OCI-LY1 (cell line): ENCODE measurements at regions not wholly inside any gene's neighbourhood (a gene's known extent, or its start where the extent isn't known, plus 50 kb on each side); places are given as distances from the start of the nearest gene placed in this dataset.

ENCODE experiments used
- EZH2 ChIP-seq: fragments of 200-600 bp; sonication (generic), shearing (Covaris generic); IDR thresholded peaks from 2 replicates; pipeline ENCODE4 v1.8.0; 2017; ENCODE audit warnings: borderline replicate concordance, mixed run types, mild to moderate bottlenecking, antibody characterized with exemption, low read length, moderate library complexity, mixed read lengths
- TF ChIP-seq, protein P1 (sequence below): fragments of 200-600 bp; sonication (generic), shearing (Covaris generic); IDR thresholded peaks from 2 replicates; pipeline ENCODE4 v1.5.1; 2017; ENCODE audit warnings: mild to moderate bottlenecking, antibody characterized with exemption, low read length, moderate library complexity, mixed read lengths

DNA sequence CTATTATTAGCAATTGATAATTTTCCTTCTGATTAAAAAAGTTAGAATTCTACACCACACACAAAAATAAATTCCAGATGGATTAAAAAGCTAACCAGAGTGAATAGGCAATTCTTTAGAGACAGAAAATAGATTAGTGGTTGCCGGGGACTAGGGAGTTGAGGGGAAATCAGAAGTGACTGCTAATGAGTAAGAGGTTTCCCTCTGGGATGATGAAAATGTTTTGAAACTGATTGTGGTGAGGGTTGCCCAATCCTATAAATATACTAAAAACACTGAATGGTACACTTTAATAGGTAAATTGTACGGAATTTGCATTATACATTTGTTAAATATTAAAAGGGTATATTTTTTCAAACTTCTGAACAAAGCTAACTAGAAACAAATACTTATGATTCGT, 214.9 kb downstream of the GPAM start:
- TF ChIP-seq, protein P1, sequence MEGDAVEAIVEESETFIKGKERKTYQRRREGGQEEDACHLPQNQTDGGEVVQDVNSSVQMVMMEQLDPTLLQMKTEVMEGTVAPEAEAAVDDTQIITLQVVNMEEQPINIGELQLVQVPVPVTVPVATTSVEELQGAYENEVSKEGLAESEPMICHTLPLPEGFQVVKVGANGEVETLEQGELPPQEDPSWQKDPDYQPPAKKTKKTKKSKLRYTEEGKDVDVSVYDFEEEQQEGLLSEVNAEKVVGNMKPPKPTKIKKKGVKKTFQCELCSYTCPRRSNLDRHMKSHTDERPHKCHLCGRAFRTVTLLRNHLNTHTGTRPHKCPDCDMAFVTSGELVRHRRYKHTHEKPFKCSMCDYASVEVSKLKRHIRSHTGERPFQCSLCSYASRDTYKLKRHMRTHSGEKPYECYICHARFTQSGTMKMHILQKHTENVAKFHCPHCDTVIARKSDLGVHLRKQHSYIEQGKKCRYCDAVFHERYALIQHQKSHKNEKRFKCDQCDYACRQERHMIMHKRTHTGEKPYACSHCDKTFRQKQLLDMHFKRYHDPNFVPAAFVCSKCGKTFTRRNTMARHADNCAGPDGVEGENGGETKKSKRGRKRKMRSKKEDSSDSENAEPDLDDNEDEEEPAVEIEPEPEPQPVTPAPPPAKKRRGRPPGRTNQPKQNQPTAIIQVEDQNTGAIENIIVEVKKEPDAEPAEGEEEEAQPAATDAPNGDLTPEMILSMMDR, result no peak
- no peak for TF ChIP-seq EZH2
